Urothelium cell line (cell line): ENCODE measurements at regions not wholly inside any gene's neighbourhood (a gene's known extent, or its start where the extent isn't known, plus 50 kb on each side); places are given as distances from the start of the nearest gene placed in this dataset.

Experiments used
- DNase-seq: peaks from one replicate; pipeline ENCODE4 v3.0.0; 2011; ENCODE audit warnings: low spot score, mixed read lengths
- FAIRE-seq: peaks from 2 replicates; lab custom pipeline; 2011; peaks lifted over from hg19 to GRCh38; lab: Jason Lieb, UNC

GRCh38 chr12:24071842-24072241 is 122.4 kb upstream of the SOX5 start:
- no peak for DNase-seq
- no peak for FAIRE-seq

GRCh38 chr12:24069532-24070395 is 120.3 kb upstream of the SOX5 start:
- DNase-seq (no peak), FAIRE-seq (no peak)

- DNase-seq, result peak; percentile 30
- no peak for FAIRE-seq
Observed at GRCh38 chr12:24066865-24067264, 117.4 kb upstream of the SOX5 start.

- DNase-seq (no peak), FAIRE-seq (no peak)
Observed at GRCh38 chr12:24066097-24066496, 116.6 kb upstream of the SOX5 start.

DNA sequence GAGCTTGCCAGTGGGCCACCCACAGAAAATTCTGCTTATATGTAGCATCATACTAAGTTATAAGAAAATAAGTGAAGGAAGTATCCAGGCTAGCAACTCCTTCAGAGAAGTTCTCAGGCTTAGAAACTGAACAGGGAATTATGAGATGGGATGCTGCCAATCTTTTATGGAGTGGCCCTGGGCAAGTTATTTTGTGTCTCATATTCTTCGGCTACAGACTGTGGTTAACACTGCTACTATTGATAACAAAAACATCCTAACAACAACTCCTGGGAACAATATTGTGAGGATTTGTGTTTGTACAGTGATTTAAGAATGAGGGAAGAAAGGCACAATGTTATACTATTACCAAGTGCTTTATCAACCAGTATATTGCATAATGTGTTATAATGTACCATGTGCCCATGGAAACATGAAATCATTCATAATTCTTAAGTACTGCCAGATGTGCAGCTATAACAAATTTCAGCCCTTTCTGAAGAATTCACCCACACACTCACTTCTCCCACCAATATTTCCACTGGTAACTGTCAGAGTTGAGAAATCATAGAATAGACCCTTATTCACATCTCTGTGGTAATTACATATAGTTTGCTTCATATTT is 113.3 kb upstream of the SOX5 start:
- DNase-seq, result no peak
- FAIRE-seq, result no peak

DNA sequence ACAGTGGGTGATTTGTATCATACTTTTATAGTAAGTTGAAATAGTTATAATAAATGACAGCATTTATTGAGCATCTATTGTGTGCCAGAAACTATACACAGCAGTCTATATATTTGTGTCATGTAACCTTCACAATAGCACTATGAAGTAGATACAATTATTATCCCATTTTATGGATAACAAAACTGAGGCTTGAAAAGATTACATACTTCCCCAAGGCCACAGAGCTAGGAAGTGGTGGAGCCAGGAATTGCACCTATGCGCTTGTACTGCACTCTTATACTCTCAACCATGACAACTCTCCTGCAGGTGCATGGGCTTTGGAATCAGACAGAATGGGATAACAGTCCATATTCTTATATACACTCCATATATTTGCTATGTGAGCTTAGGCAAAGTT is 110.6 kb upstream of the SOX5 start:
- DNase-seq (no peak), FAIRE-seq (no peak)

DNA sequence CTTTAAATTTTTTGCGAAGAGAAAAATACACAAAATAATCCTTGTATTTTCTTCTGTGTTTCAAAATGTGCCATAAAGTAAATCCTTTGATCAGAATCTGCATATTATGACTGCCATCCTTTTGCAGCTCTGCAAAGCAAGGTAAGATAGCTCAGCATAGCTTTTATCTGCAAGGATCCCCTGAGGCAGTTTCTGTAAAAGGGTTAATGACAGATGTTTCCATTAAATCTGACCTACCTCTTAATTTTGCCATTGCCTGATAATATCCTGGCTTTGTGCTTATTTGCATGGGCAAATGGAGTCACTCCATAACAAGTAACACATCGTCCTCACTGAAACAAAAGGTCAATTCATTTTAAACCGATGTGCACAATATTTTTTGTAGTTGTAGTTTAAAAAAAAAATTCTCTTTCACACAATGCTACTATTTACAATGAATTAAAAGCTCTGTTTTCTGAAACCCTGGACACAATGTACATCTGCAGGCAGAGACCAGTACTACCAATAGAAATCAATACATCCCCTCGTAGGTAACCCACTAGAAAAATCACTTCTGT is 108.5 kb upstream of the SOX5 start:
- FAIRE-seq (no peak), DNase-seq (no peak)

DNA sequence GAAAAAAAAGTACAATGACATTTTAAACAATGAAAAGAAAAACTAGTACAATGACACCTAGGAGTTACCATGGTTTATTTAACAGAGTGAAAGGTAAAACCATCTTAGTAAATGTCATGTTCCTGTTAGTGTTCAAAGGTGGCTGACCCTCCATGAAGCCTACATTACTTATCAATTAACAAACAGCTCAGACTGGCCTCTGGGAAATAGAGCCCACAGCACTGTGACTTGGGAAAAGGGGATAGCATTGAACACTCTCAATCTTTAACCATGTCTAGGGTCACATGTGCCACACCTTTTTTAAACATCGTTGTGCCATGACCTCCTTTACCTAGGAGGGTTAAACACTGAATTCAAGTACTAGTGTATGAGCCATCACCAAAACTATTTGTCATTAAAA is 106.3 kb upstream of the SOX5 start:
- DNase-seq (no peak), FAIRE-seq (no peak)

GRCh38 chr12:24054416-24054815 is 104.9 kb upstream of the SOX5 start:
- DNase-seq, result no peak
- no peak for FAIRE-seq

DNA sequence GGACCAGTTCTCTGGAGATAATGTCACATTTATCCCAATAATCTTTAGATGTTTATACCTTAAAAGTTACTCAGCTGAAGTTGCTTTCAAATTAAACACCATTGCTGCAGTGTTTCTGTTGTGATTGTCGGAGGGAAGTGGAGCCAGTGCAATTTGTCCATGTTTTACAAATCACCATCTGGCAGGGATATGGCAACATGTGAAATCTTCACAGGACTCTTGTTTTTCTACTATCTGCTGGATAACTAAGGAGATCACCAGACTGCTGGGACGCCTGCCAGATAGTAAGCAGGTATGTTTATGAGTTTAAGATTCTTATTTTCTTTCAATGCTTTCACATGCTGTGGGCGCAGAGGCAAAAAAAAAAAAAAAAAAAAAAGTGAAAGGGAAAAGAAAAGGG is 100.3 kb upstream of the SOX5 start:
- DNase-seq, result no peak
- no peak for FAIRE-seq

DNA sequence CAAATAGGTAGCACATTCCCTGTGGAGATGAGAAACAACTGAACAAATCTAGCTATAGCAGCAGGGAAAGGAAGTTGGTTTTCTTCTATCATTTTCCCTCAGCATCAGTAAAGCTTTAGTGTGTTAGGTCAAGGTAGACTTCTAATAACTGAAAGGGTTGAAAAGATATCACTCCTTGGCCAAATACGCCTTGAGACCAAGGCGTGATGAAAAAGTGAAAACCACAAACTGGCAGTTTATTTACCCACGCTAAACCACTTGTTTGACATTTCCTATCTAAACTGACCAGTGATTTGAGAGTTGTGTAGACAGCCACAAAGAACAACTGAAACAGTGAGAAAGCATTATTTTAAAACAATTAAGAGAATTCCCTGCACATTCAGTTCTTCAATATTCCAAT is 99.6 kb upstream of the SOX5 start:
- FAIRE-seq, result no peak
- no peak for DNase-seq

- DNase-seq, result no peak
- FAIRE-seq, result no peak
Observed at GRCh38 chr12:24048446-24048845, 99.0 kb upstream of the SOX5 start.

- no peak for DNase-seq
- FAIRE-seq, result no peak
Observed at GRCh38 chr12:24047326-24047725, 97.9 kb upstream of the SOX5 start.

- FAIRE-seq (no peak), DNase-seq (peak; percentile 43)
Observed at GRCh38 chr12:24045816-24046257, 96.4 kb upstream of the SOX5 start.

- FAIRE-seq (no peak), DNase-seq (no peak)
Observed at GRCh38 chr12:24044941-24045703, 95.7 kb upstream of the SOX5 start.

GRCh38 chr12:24042651-24043050 is 93.2 kb upstream of the SOX5 start:
- FAIRE-seq (no peak), DNase-seq (no peak)

DNA sequence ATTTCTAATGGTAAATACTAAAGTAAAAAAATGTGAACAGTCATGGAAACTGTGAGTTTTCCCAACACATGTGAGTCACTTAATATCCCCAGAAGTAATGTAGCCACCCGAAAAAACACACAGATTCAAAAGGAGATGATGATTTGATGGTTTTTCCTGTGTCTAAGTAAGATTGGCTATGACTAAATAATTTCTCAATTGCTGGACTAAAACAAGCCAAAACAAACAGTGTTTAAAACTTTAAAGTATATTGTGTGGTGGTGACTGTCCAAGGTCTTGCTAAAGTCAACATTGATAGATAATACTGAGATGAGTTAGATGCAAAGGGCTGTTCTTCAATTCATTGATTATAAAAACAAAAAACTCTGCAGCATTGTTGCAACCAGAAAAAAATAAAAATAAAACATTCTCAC is 89.6 kb upstream of the SOX5 start:
- DNase-seq (no peak), FAIRE-seq (no peak)

DNA sequence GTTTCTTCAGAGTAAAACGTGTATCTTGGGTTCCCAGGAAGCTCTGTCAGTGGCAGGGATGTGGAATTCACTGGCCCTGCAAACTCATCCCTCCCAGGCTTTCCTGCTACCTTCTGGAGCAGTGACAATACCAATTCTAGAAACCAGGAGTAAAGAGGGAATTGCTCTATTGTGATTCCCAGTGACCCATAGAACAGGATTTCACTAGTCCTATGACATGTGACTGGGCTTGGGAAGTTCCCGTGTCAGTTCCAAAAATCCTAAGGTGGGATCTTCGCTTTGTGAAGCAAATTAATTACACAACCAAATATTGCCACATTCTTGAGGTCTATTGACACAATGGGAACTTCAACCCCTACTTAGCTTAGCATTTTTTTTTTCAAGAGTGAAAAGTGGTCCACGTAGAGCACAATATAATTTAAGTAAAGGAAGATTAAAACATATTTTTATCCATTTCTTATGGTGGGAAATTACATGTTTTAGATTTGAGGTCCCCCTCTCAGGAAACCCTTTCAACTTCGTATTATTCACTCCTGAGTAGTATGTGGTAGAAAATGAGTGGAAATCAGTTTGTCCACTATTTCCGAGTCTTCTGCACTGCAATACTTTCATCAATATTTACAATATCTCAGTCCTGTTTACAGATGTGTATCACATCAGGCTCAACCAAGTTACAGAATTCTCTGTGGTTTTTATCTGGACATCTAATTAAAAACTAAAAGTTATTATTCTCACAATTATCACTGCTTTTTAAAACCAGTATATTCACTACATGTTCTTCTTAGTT is 88.9 kb upstream of the SOX5 start:
- FAIRE-seq, result no peak
- DNase-seq, result no peak

- DNase-seq, result no peak
- no peak for FAIRE-seq
Observed at GRCh38 chr12:24036438-24037216, 87.2 kb upstream of the SOX5 start.

- FAIRE-seq, result no peak
- no peak for DNase-seq
Observed at GRCh38 chr12:24034894-24035293, 85.4 kb upstream of the SOX5 start.
